NB4 (cell line): ENCODE measurements at regions not wholly inside any gene's neighbourhood (a gene's known extent, or its start where the extent isn't known, plus 50 kb on each side); places are given as distances from the start of the nearest gene placed in this dataset.

Source experiments
- DNase-seq: peaks from one replicate; pipeline ENCODE4 v3.0.0; 2010; ENCODE audit warnings: low read depth
- H3K4me3 ChIP-seq: one replicate; pipeline ENCODE4 v1.5.1; 2011; ENCODE audit warnings: mild to moderate bottlenecking, low read depth, low read length, moderate library complexity
- MAX ChIP-seq: IDR thresholded peaks from 2 replicates; pipeline ENCODE4 v1.6.1; 2011; ENCODE audit warnings: low read depth, low read length
- MYC ChIP-seq: IDR thresholded peaks from 2 replicates; pipeline ENCODE4 v1.6.1; 2011; ENCODE audit warnings: low read depth, low read length
- POLR2A ChIP-seq: IDR thresholded peaks from 2 replicates; pipeline ENCODE4 v1.6.1; 2011; ENCODE audit warnings: mild to moderate bottlenecking; ENCODE audit not compliant: insufficient read length; ENCODE audit errors: extremely low read depth
- TF ChIP-seq, protein P1 (sequence below): IDR thresholded peaks from one replicate; pipeline ENCODE4 v1.5.1; 2012; ENCODE audit warnings: low read depth, low read length

GRCh38 chr1:209042413-209042812 is 541.1 kb upstream of the CAMK1G start:
- TF ChIP-seq MAX, result no peak
- TF ChIP-seq, protein P1, sequence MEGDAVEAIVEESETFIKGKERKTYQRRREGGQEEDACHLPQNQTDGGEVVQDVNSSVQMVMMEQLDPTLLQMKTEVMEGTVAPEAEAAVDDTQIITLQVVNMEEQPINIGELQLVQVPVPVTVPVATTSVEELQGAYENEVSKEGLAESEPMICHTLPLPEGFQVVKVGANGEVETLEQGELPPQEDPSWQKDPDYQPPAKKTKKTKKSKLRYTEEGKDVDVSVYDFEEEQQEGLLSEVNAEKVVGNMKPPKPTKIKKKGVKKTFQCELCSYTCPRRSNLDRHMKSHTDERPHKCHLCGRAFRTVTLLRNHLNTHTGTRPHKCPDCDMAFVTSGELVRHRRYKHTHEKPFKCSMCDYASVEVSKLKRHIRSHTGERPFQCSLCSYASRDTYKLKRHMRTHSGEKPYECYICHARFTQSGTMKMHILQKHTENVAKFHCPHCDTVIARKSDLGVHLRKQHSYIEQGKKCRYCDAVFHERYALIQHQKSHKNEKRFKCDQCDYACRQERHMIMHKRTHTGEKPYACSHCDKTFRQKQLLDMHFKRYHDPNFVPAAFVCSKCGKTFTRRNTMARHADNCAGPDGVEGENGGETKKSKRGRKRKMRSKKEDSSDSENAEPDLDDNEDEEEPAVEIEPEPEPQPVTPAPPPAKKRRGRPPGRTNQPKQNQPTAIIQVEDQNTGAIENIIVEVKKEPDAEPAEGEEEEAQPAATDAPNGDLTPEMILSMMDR, result no peak
- TF ChIP-seq MYC, result no peak
- no peak for TF ChIP-seq POLR2A
- H3K4me3 ChIP-seq, result no peak overlapping the region
- DNase-seq, result peak; percentile 3

- TF ChIP-seq MYC (no peak), MAX (no peak), POLR2A (no peak)
- TF ChIP-seq, protein P1, result no peak
- no peak for DNase-seq
- no peak overlapping the region for H3K4me3 ChIP-seq
Measured at GRCh38 chr1:209045331-209046057, 538.0 kb upstream of the CAMK1G start.

DNA sequence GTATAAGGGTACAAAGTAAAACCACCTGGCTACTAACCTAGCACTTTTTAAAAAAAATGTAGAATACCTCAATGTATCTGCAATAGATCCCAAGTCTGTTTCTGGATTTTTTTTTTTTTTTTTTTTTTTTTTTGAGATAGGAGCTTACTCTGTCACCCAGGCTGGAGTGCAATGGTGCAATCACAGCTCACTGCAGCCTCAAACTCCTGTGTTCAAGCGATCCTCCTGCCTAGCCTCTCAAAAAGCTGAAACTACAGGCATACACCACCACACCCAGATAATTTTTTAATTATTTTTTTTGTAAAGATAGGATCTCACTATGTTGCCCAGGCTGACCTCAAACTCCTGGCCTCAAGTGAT is 537.5 kb upstream of the CAMK1G start:
- TF ChIP-seq POLR2A (no peak), MAX (no peak), MYC (no peak)
- TF ChIP-seq, protein P1, result no peak
- no peak overlapping the region for H3K4me3 ChIP-seq
- DNase-seq, result no peak

GRCh38 chr1:209046935-209047334 is 536.6 kb upstream of the CAMK1G start:
- no peak for DNase-seq
- TF ChIP-seq, protein P1, result no peak
- TF ChIP-seq MAX (no peak), POLR2A (no peak), MYC (no peak)
- no peak overlapping the region for H3K4me3 ChIP-seq

GRCh38 chr1:209048941-209049669 is 534.4 kb upstream of the CAMK1G start:
- TF ChIP-seq, protein P1, result no peak
- no peak for TF ChIP-seq POLR2A
- TF ChIP-seq MYC, result no peak
- no peak for TF ChIP-seq MAX
- H3K4me3 ChIP-seq, result no peak overlapping the region
- no peak for DNase-seq
